Limb (tissue), 2 donors: ENCODE measurements at regions not wholly inside any gene's neighbourhood (a gene's known extent, or its start where the extent isn't known, plus 50 kb on each side); places are given as distances from the start of the nearest gene placed in this dataset.

Experiments used
- DNase-seq, 2 donors: peaks; one replicate each; pipeline ENCODE4 v3.0.0-alpha.2; 2016; ENCODE audit errors: extremely low spot score in 2 of 2

GRCh38 chr14:104383996-104384775, 195.4 kb upstream of the C14orf180 start:
- peak; percentile 55 to 79 for DNase-seq

GRCh38 chr14:104384776-104385071, 194.8 kb upstream of the C14orf180 start:
- peak in 1 of 2 donors; percentile 23 for DNase-seq

- DNase-seq, result no peak
Measured at GRCh38 chr14:104385111-104385510, 194.5 kb upstream of the C14orf180 start.

GRCh38 chr14:104385531-104386101, 193.9 kb upstream of the C14orf180 start:
- peak in 1 of 2 donors; percentile 38 for DNase-seq

- peak in 1 of 2 donors; percentile 27 for DNase-seq
Measured at GRCh38 chr14:104386151-104386841, 193.3 kb upstream of the C14orf180 start.

- DNase-seq, result peak in 1 of 2 donors; percentile 28
Measured at GRCh38 chr14:104387022-104388010, 192.2 kb upstream of the C14orf180 start.

GRCh38 chr14:104388011-104388521, 191.5 kb upstream of the C14orf180 start:
- DNase-seq, result peak in 1 of 2 donors; percentile 24

- peak in 1 of 2 donors; percentile 31 for DNase-seq
Measured at GRCh38 chr14:104388541-104389325, 190.8 kb upstream of the C14orf180 start.

GRCh38 chr14:104389326-104390220, 190.0 kb upstream of the C14orf180 start:
- DNase-seq, result no peak

- DNase-seq, result no peak
Measured at GRCh38 chr14:104390221-104390931, 189.2 kb upstream of the C14orf180 start.

GRCh38 chr14:104390941-104391901, 188.3 kb upstream of the C14orf180 start:
- DNase-seq, result peak in 1 of 2 donors; percentile 61

- no peak for DNase-seq
Measured at GRCh38 chr14:104392001-104392395, 187.6 kb upstream of the C14orf180 start.

GRCh38 chr14:104392396-104393198, 187.0 kb upstream of the C14orf180 start:
- peak in 1 of 2 donors; percentile 32 for DNase-seq

- DNase-seq, result peak in 1 of 2 donors; percentile 33
Measured at GRCh38 chr14:104393199-104393897, 186.2 kb upstream of the C14orf180 start.

GRCh38 chr14:104393898-104394381, 185.6 kb upstream of the C14orf180 start:
- DNase-seq, result peak in 1 of 2 donors; percentile 68

GRCh38 chr14:104394409-104394851, 185.1 kb upstream of the C14orf180 start:
- no peak for DNase-seq
